Astrocyte of the cerebellum (primary cell): ENCODE measurements at regions not wholly inside any gene's neighbourhood (a gene's known extent, or its start where the extent isn't known, plus 50 kb on each side); places are given as distances from the start of the nearest gene placed in this dataset.

Experiments
- DNase-seq: peaks from one replicate; pipeline ENCODE4 v3.0.0-alpha.2; 2011; ENCODE audit warnings: low read depth
- H3K4me3 ChIP-seq: 2 replicates; pipeline ENCODE4 v1.5.1; 2011; ENCODE audit warnings: mild to moderate bottlenecking, low read depth, low read length, moderate library complexity
- CTCF ChIP-seq: IDR thresholded peaks from 2 replicates; pipeline ENCODE4 v1.5.1; 2012; ENCODE audit warnings: low read length, low read depth, moderate library complexity, mild to moderate bottlenecking; ENCODE audit errors: missing control alignments
- in situ Hi-C: cut with HindIII; loops from 2 replicates; pipeline ENCODE4 v1.10.0; 2017; ENCODE audit warnings: low sequenced_read_pairs

- DNase-seq = no peak
- H3K4me3 ChIP-seq = no peak overlapping the region
- no peak for TF ChIP-seq CTCF
- in situ Hi-C loops = no loop called here
Measured at GRCh38 chr2:118290411-118291250, 202.4 kb downstream of the INSIG2 start.

GRCh38 chr2:118279005-118279404, 190.7 kb downstream of the INSIG2 start:
- no peak for TF ChIP-seq CTCF
- in situ Hi-C loops = no loop called here
- no peak overlapping the region for H3K4me3 ChIP-seq
- DNase-seq = no peak

- in situ Hi-C loops = no loop called here
- no peak overlapping the region for H3K4me3 ChIP-seq
- no peak for TF ChIP-seq CTCF
- DNase-seq = no peak
Measured at GRCh38 chr2:118278046-118278445, 189.8 kb downstream of the INSIG2 start.

GRCh38 chr2:118274841-118275510, 186.7 kb downstream of the INSIG2 start:
- in situ Hi-C loops = no loop called here
- no peak for TF ChIP-seq CTCF
- DNase-seq = no peak
- H3K4me3 ChIP-seq = no peak overlapping the region

GRCh38 chr2:118272391-118272790, 184.1 kb downstream of the INSIG2 start:
- no peak for TF ChIP-seq CTCF
- no peak for DNase-seq
- in situ Hi-C loops = no loop called here
- H3K4me3 ChIP-seq = no peak overlapping the region

GRCh38 chr2:118269408-118270051, 181.3 kb downstream of the INSIG2 start:
- TF ChIP-seq CTCF = peak; percentile 21
- in situ Hi-C loops = no loop called here
- no peak for DNase-seq
- no peak overlapping the region for H3K4me3 ChIP-seq
